ENCODE measurements at regions not wholly inside any gene's neighbourhood (a gene's known extent, or its start where the extent isn't known, plus 50 kb on each side); places are given as distances from the start of the nearest gene placed in this dataset.

DNA sequence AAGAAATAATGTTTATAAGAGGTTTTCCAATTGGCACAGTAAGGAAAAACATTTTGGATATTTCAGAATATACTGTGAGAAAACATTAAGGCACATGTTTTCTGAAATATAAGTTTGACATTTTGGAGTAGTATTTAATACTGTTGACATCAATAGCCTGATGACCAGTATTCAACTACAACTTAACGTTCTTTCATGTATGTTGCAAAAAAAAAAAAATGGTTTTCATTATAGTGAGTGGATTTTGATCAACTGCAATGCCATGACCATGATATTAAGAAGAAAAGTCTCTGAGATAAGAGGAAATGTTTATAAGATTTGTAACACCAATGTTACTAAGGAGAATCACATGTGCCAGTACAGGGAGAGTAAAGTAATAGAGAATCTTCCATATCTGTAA lies 252.8 kb upstream of the RORA start:
- H3K4me1 ChIP-seq (replicated peaks), result no peaks in the 10 kb centered on the region
- H3K36me3 ChIP-seq, result no peaks in the 10 kb centered on the region
- DNase-seq (ENCODE audit: low read depth in 1 of 2, low spot score in 2 of 2), result no peak
- H3K27me3 ChIP-seq (replicated peaks), result no peaks in the 10 kb centered on the region; the same call in 1 of the 2 replicates
- no peaks in the 10 kb centered on the region for H3K9me3 ChIP-seq (replicated peaks)
- no peak overlapping the region for H3K27ac ChIP-seq
- no peak overlapping the region for H3K4me3 ChIP-seq

DNA sequence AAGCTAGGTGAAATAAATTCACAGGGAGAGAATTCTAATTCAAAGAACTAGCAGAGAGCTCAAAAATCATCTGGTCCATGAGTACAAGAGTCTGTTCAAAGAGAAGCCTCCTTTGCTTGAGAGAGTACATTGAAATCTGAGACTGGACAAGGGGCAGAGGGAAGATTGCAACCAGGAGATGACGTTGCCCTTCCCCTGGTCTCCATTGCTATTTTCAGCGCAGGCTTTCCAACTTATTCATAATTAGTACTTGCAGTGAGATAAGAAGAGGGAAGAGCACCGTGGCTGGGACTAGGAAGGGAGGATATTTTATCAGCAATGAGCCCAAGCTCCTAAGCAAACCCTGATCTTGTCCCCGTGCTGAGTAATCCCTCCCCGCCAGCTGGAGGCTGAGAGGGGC lies 251.8 kb upstream of the RORA start:
- Histone ChIP-seq H3K4me3 (no peak overlapping the region), H3K27ac (no peak overlapping the region), H3K9me3 (replicated peaks) (no peaks in the 10 kb centered on the region), H3K4me1 (replicated peaks) (no peaks in the 10 kb centered on the region), H3K27me3 (replicated peaks) (no peaks in the 10 kb centered on the region; the same call in 1 of the 2 replicates), H3K36me3 (no peaks in the 10 kb centered on the region)
- DNase-seq (ENCODE audit: low read depth in 1 of 2, low spot score in 2 of 2), result no peak

DNA sequence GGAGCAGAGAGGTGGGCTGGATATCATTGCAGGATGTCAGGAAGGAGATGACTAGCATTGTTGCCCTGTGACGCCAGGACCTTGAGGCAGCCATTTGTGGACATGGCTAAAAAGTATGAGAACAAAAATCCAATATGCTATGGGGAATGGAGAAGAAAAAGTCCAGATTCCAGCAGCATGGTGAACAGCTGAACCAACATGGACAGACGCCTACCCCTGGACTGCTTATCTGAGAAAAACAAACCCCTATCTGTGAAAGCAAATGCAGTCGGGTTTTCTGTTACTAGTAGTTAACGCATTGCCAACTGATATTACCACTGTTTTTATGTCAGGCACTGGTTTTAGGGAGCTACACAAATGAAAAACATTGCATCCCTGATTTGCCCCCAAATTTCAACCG lies 251.2 kb upstream of the RORA start:
- Histone ChIP-seq H3K4me1 (replicated peaks) (no peaks in the 10 kb centered on the region), H3K27me3 (replicated peaks) (no peaks in the 10 kb centered on the region; the same call in 1 of the 2 replicates), H3K9me3 (replicated peaks) (no peaks in the 10 kb centered on the region), H3K27ac (no peak overlapping the region), H3K4me3 (no peak overlapping the region), H3K36me3 (no peaks in the 10 kb centered on the region)
- no peak for DNase-seq (ENCODE audit: low read depth in 1 of 2, low spot score in 2 of 2)

DNA sequence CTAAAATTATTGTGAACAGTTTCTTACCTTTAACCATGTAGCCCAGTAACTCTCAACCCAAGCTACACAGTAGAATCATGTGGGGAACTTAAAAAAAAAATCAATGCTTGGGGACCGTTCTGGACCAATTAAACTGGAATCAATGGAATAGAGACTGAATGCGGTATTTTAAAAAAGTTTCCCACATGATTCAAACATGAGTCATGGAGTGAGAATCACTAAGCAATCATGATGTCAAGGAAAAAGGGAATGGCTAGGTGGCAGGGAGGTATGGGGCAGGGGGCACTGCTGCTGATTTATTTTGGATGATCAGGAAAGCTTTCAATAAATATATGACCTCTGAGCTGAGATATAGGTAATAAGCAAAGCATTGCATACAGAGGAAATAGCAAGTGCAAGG lies 250.5 kb upstream of the RORA start:
- no peak overlapping the region for H3K27ac ChIP-seq
- no peak overlapping the region for H3K4me3 ChIP-seq
- no peaks in the 10 kb centered on the region for H3K9me3 ChIP-seq (replicated peaks)
- H3K4me1 ChIP-seq (replicated peaks), result no peaks in the 10 kb centered on the region
- no peaks in the 10 kb centered on the region; the same call in 1 of the 2 replicates for H3K27me3 ChIP-seq (replicated peaks)
- no peak for DNase-seq (ENCODE audit: low read depth in 1 of 2, low spot score in 2 of 2)
- H3K36me3 ChIP-seq, result no peaks in the 10 kb centered on the region

DNA sequence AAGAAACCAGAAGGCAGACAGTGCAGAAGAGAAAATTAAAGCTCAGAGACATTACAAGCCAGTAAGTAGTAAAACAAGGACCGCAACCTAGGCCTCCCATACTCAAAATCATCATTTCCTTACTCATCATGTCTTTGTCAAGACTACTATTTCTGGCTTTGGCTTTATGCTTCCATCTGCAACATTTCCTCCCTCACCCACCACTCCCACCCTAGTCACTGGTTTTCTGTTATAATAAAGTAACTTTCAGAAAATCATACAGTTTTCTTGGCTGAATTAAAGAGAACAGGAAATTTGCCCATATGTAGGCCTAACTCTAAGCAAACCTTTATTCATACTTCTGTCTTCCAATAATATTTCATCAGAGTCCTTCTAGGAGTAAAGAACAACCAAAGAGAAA lies 247.6 kb upstream of the RORA start:
- Histone ChIP-seq H3K9me3 (replicated peaks) (no peaks in the 10 kb centered on the region), H3K27ac (no peak overlapping the region), H3K36me3 (no peaks in the 10 kb centered on the region), H3K4me3 (no peak overlapping the region), H3K27me3 (replicated peaks) (no peaks in the 10 kb centered on the region), H3K4me1 (replicated peaks) (no peaks in the 10 kb centered on the region)
- DNase-seq (ENCODE audit: low read depth in 1 of 2, low spot score in 2 of 2), result no peak

DNA sequence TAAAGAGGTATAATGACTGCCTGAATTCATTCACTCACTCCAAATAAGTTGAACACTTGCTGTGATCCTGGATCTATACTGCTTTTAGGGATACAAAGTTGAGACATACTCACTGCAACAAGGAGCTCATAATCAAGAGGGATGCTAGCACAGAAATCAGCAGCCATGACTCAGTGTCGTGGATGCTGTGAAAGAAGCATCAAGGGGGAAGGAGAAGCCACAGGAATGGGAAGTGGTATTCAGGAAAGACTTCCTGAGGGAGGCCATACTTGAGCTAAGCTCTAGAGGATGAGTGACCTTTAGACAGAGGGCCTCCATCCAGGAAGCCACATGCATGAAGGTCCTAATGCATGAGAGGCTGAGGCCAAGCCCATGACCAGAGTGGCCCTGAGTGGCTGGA lies 245.7 kb upstream of the RORA start:
- Histone ChIP-seq H3K27ac (no peak overlapping the region), H3K27me3 (replicated peaks) (no peaks in the 10 kb centered on the region), H3K36me3 (no peaks in the 10 kb centered on the region), H3K9me3 (replicated peaks) (no peaks in the 10 kb centered on the region), H3K4me3 (no peak overlapping the region), H3K4me1 (replicated peaks) (no peaks in the 10 kb centered on the region)
- no peak for DNase-seq (ENCODE audit: low read depth in 1 of 2, low spot score in 2 of 2)

DNA sequence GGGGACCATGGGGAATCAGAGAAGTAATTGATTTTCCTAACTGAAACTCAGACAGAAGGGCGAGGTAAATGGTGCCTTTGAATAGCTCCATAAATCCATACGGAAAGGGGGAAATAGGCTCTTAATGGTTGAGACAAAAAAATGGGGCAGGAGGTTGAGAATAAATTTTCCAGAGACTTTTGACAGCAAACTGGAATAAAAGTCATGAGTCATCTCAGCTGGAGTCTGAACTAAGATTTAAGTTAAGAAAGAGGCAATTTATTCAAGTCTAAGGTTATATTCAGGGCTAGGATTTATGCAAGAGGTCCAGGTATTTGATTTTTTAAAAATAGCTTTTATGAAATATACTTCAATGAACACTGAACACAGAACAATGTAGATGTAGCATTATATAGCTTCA lies 238.7 kb upstream of the RORA start:
- no peak for DNase-seq (ENCODE audit: low read depth in 1 of 2, low spot score in 2 of 2)
- H3K36me3 ChIP-seq, result no peaks in the 10 kb centered on the region
- H3K4me3 ChIP-seq, result no peak overlapping the region
- H3K4me1 ChIP-seq (replicated peaks), result no peaks in the 10 kb centered on the region
- no peak overlapping the region for H3K27ac ChIP-seq
- no peaks in the 10 kb centered on the region for H3K9me3 ChIP-seq (replicated peaks)
- no peaks in the 10 kb centered on the region for H3K27me3 ChIP-seq (replicated peaks)

DNA sequence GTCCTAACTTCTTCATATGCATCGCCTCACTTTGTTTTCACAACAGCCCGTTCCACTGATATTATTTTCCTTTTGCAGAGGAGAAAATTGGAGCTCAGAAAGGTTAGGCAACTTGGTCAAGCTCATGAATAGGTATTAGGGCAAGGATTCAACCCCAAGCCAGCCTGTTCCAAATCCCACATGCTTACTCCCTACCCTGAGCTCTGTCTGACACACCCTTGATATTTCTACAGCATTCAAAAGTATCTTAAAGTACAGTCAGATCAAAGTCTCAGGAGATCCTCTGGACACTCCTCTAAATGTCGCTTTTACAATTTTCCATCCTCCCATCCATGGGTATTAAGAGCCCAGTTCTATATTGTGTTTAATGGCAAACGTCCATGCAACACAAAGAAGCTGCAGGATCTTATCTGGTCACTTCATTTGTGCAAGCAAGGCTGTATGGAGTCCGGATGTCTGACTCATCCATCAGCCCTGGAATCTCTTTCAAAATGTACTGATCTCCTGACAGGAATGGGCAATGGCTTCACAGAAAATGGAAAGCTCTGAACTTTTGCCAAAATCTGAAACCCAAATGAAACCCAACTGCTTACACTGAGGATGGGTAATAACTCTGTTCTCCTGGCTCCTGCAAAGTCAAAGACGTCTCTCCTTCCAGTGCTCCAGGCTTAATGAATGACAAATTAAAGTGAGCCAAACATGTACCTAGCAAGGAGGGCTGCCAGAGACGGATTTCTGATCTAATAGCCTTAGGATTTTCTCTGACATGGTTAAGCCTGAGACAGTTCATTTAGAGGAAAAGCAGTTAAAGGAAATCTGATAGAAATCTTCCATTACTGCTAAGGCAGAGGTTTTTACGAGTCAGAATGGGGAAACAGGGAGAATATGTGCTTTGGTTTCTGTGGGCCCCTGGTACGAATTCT lies 230.9 kb upstream of the RORA start:
- peak in 1 of 2 experiments; percentile 10 for DNase-seq (ENCODE audit: low read depth in 1 of 2, low spot score in 2 of 2)
- Histone ChIP-seq H3K27ac (no peak overlapping the region), H3K4me1 (replicated peaks) (0 out of 2 replicates have a peak, but pooled peaks cover 5% of the 10 kb centered on the region), H3K4me3 (no peak overlapping the region), H3K9me3 (replicated peaks) (no peaks in the 10 kb centered on the region), H3K36me3 (no peaks in the 10 kb centered on the region), H3K27me3 (replicated peaks) (no peaks in the 10 kb centered on the region)

DNA sequence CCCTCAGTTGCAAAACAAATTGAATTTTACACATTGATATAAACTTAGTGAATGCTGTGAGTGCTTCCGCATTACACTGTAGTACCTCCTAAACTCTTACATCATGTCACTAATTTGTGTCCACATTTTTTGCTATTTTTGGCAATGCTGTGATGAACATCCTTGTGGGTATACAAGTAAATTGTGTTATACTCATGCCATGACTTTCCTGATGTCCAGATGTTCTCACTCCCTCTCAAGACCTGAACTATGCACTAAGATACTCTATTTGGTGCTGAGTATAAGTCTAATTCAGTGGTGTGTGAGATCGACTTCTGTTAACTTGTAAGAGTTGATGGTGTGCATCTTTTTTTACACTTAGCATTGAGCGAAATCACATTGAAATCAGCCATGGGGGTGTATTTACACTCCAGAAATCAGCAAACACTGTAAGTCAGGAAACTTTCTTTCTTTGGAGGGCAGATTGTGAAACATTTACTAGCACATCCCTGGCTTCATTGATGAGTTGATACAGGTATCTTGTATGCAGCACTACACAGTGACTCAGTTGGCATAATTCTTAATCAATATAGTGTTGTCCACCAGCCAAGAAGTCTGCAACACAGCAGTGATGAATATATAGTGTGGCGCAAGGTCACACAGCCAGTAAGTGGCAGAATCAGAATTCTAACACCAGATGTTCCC lies 228.1 kb upstream of the RORA start:
- Histone ChIP-seq H3K27me3 (replicated peaks) (no peaks in the 10 kb centered on the region), H3K27ac (no peak overlapping the region), H3K4me1 (replicated peaks) (0 out of 2 replicates have a peak, but pooled peaks cover 5% of the 10 kb centered on the region), H3K9me3 (replicated peaks) (no peaks in the 10 kb centered on the region), H3K4me3 (no peak overlapping the region), H3K36me3 (no peaks in the 10 kb centered on the region)
- DNase-seq (ENCODE audit: low read depth in 1 of 2, low spot score in 2 of 2), result no peak

DNA sequence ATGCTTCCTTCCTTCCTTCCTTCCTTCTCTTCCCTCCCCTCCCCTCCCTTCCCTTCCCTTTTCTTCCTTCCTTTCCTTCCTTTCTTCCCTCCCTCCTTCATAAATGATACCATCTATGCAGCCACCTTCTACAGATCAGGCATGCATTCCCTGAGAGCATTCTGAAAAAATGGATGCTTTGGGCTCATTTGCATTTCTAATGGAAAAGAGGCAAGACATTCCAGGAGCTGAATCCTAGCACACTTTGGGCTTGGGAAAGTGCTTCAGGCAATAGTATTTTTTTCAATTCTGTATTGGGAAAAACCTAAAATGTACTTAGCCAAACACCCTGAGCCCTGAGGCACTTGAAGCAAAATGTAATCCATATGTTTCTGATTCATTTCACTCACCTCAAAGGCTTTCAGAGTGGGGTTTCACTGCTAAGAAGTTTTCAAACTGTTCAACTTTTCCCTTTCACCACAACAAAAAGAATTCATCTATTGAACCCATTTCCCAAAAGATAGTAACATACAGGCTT lies 220.1 kb upstream of the RORA start:
- no peak for DNase-seq (ENCODE audit: low read depth in 1 of 2, low spot score in 2 of 2)
- no peaks in the 10 kb centered on the region for H3K36me3 ChIP-seq
- H3K4me3 ChIP-seq, result no peak overlapping the region
- no peaks in the 10 kb centered on the region for H3K4me1 ChIP-seq (replicated peaks)
- H3K27ac ChIP-seq, result no peak overlapping the region
- H3K27me3 ChIP-seq (replicated peaks), result no peaks in the 10 kb centered on the region
- H3K9me3 ChIP-seq (replicated peaks), result no peaks in the 10 kb centered on the region

DNA sequence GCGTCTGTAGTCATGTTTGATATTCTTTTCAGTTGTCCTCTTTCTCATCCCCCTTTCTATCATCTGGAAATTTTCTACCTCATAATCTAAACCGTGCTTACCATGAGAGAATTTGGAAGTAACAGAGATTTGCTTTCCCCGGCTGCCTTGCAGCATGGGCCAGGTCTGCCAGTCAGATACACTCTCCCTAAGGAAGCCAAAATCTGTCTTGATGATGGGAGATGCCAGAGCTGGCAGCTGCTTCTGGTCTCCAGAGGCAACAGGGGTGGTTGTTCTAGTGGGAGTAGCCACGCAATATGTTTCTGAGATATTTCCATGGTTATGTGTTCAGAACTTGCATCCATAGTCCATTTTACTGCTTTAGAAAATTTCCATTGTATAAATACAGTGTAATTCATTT lies 218.9 kb upstream of the RORA start:
- Histone ChIP-seq H3K27me3 (replicated peaks) (no peaks in the 10 kb centered on the region), H3K4me1 (replicated peaks) (no peaks in the 10 kb centered on the region), H3K27ac (no peak overlapping the region)

DNA sequence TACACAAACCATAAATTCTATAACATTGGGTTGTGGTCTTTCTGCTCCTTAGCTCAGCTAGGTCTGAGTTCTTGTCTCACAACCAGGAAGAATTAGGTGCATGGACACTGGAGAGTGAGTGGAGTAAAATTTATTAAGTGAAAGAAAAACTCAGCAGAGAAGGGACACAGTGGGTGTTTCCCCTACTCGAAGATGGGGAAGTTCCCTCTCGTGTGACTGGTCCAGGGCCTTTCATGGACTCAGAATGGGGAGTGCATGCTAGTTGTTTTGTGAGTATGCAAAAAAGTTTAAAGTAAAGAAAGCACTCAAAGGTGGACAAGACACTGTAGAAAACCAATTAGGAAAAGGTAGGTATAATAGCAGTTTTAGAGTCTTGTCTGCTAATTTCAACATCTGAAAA lies 215.5 kb upstream of the RORA start:
- no peak overlapping the region for H3K4me3 ChIP-seq
- DNase-seq (ENCODE audit: low read depth in 1 of 2, low spot score in 2 of 2), result no peak

More for the DNA sequence above, 218.9 kb upstream of the RORA start:
- no peak for DNase-seq (ENCODE audit: low read depth in 1 of 2, low spot score in 2 of 2)
- H3K4me3 ChIP-seq, result no peak overlapping the region
- H3K9me3 ChIP-seq (replicated peaks), result no peaks in the 10 kb centered on the region
- no peaks in the 10 kb centered on the region for H3K36me3 ChIP-seq

DNA sequence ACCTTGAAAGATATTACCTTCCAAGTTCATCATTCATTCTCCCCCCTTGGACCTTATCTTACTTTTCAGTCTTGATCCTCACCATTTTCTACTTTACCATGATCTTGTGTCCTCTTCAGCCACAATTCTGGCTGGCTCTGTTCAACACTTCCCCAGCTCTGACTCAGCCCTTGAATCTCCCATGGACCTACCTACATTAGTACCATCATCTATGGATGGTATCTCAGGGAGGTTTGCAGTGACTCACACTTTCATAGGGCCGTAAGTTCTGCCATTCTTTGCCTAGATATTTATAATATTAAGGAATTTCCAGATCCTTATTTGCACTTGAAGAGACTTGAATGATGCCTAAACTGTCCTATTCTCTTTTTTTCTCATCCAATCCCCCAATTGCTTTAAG lies 213.7 kb upstream of the RORA start:
- H3K4me1 ChIP-seq (replicated peaks), result no peaks in the 10 kb centered on the region
- H3K27ac ChIP-seq, result no peak overlapping the region
- H3K9me3 ChIP-seq (replicated peaks), result no peaks in the 10 kb centered on the region
- no peaks in the 10 kb centered on the region for H3K36me3 ChIP-seq
- no peaks in the 10 kb centered on the region; the same call in none of the 2 replicates for H3K27me3 ChIP-seq (replicated peaks)
- no peak overlapping the region for H3K4me3 ChIP-seq
- DNase-seq (ENCODE audit: low read depth in 1 of 2, low spot score in 2 of 2), result no peak

More for the DNA sequence above, 215.5 kb upstream of the RORA start:
- no peaks in the 10 kb centered on the region for H3K9me3 ChIP-seq (replicated peaks)
- no peaks in the 10 kb centered on the region; the same call in none of the 2 replicates for H3K27me3 ChIP-seq (replicated peaks)
- H3K36me3 ChIP-seq, result no peaks in the 10 kb centered on the region
- no peak overlapping the region for H3K27ac ChIP-seq
- H3K4me1 ChIP-seq (replicated peaks), result no peaks in the 10 kb centered on the region

DNA sequence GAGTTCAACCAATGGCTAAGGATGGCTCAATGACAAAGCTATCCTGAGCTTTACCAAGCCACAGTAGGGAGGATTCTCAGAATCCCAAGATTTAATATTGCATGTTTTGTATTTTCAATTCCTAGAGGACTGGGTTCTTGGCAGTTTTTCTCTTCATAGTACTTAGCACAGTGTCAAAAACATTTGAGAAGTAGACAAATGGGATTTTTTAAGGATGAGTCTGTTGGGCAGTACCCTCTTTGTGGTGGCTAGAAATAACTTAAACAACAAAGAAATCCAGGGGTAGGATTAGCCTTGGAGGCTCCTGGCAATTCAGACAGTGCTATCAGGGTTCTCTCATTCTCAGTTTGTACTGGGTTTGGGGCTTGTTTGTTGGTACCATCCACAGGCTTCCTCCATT lies 212.8 kb upstream of the RORA start:
- no peaks in the 10 kb centered on the region for H3K4me1 ChIP-seq (replicated peaks)
- H3K4me3 ChIP-seq, result no peak overlapping the region
- H3K27me3 ChIP-seq (replicated peaks), result no peaks in the 10 kb centered on the region; the same call in none of the 2 replicates
- no peak for DNase-seq (ENCODE audit: low read depth in 1 of 2, low spot score in 2 of 2)
- H3K36me3 ChIP-seq, result no peaks in the 10 kb centered on the region
- H3K27ac ChIP-seq, result no peak overlapping the region
- no peaks in the 10 kb centered on the region for H3K9me3 ChIP-seq (replicated peaks)
